ENCODE measurements at regions not wholly inside any gene's neighbourhood (a gene's known extent, or its start where the extent isn't known, plus 50 kb on each side); places are given as distances from the start of the nearest gene placed in this dataset.

GRCh38 chr11:106424111-106424510 is 346.6 kb downstream of the AASDHPPT start (continued):
- TF ChIP-seq NFIX (CRISPR knock-in tag; IDR thresholded peaks at IDR 0.05; ENCODE audit: low read depth) = peak; percentile 49; the same call in 1 of the 2 replicates
- TF ChIP-seq FOSL1 (tag; conservative IDR thresholded peaks at IDR 0.05) = no peak
- no peak for TF ChIP-seq GTF2B (IDR thresholded peaks at IDR 0.05; ENCODE audit: extremely low read depth, insufficient read length)

DNA sequence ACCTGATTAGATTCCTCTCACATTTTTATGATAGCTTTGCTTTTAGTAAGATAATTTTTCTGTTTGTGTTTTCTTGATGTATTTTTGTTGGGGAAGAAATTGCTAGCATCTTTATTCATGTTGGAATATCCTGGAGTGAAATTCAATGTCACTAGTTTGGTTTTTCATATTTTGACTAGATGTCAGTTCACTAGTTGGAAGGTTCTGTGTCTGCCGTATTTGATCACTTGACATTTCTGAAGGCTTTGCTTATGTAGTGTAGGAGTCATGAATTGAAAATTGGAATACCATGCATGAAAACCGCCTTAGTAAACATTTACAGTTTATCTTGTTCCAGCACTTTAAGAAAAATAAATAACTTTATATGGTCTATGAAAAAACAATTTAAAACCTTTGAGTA is 348.4 kb downstream of the AASDHPPT start:
- Histone ChIP-seq H3K4me2 (ENCODE audit: insufficient read depth, low read length) (no peak overlapping the region), H3K9me3 (replicated peaks; ENCODE audit: control insufficient read depth, insufficient read depth, low read depth, low read length) (no peaks in the 10 kb centered on the region), H4K20me1 (replicated peaks; ENCODE audit: control insufficient read depth, insufficient read depth, low read length) (no peaks in the 10 kb centered on the region), H3K9ac (ENCODE audit: insufficient read depth in 1 of 2, low read depth in 2 of 2, low read length in 2 of 2) (no peak overlapping the region), H3K27ac (ENCODE audit: extremely low read depth, low read depth, low read length) (no peak overlapping the region), H3K4me3 (no peak overlapping the region), H2AFZ (ENCODE audit: low read depth, low read length) (no peak overlapping the region), H3K9me1 (ENCODE audit: control insufficient read depth, insufficient read depth, low read length) (no peaks in the 10 kb centered on the region), H3K27me3 (ENCODE audit: control insufficient read depth in 2 of 2, insufficient read depth in 2 of 2, low read length in 2 of 2) (no peaks in the 10 kb centered on the region), H3K4me1 (replicated peaks in 1 of 2; ENCODE audit: control insufficient read depth in 2 of 2, insufficient read depth in 2 of 2, low read length in 2 of 2) (no peaks in the 10 kb centered on the region), H3K79me2 (ENCODE audit: control insufficient read depth, insufficient read depth, low read length) (no peaks in the 10 kb centered on the region), H3K36me3 (ENCODE audit: control insufficient read depth, insufficient read depth, low read length) (no peaks in the 10 kb centered on the region)
- 0% methylated on average over 2 of the region's 2 CpGs for WGBS (ENCODE audit: insufficient coverage, low coverage, missing lambda C conversion rate)
- ChIA-PET POLR2A (no interaction called here), CTCF (ENCODE audit: low intra/inter-chr PET ratio) (no interaction called here)
- no TSS peak for BruUV-seq (replicated peaks)
- DNase-seq (ENCODE audit: extremely low read depth in 1 of 4, low spot score in 3 of 4) (no peak), ATAC-seq (no peak), FAIRE-seq (no peak)
- in situ Hi-C loops (cut with MboI) = no loop called here
- no peak for TF ChIP-seq MXD1 (CRISPR knock-in tag; IDR thresholded peaks at IDR 0.05; ENCODE audit: borderline replicate concordance, poor library complexity, severe bottlenecking)
- TF ChIP-seq CBX8 (IDR thresholded peaks at IDR 0.05; ENCODE audit: borderline replicate concordance, extremely low read depth, low read depth, low read length, poor library complexity, severe bottlenecking) = no peak
- no peak for TF ChIP-seq ATF6 (CRISPR knock-in tag; IDR thresholded peaks at IDR 0.05)
- TF ChIP-seq, protein P1, sequence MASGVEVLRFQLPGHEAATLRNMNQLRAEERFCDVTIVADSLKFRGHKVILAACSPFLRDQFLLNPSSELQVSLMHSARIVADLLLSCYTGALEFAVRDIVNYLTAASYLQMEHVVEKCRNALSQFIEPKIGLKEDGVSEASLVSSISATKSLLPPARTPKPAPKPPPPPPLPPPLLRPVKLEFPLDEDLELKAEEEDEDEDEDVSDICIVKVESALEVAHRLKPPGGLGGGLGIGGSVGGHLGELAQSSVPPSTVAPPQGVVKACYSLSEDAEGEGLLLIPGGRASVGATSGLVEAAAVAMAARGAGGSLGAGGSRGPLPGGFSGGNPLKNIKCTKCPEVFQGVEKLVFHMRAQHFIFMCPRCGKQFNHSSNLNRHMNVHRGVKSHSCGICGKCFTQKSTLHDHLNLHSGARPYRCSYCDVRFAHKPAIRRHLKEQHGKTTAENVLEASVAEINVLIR (CRISPR knock-in tag; IDR thresholded peaks at IDR 0.05) = no peak
- TF ChIP-seq PTTG1 (tag; IDR thresholded peaks at IDR 0.05; ENCODE audit: low read depth) = no peak
- TF ChIP-seq IRF2 (CRISPR knock-in tag; IDR thresholded peaks at IDR 0.05) = no peak
- intact Hi-C loops (cut with micrococcal nuclease) = no loop called here

All from K562 (cell line).